ENCODE measurements at regions not wholly inside any gene's neighbourhood (a gene's known extent, or its start where the extent isn't known, plus 50 kb on each side); places are given as distances from the start of the nearest gene placed in this dataset.

GRCh38 chr6:50978380-50979170 lies 159.9 kb downstream of the TFAP2B start:
- no peak overlapping the region for H3K4me3 ChIP-seq (ENCODE audit: low read depth, low read length)
- TF ChIP-seq MAX (IDR thresholded peaks at IDR 0.05; ENCODE audit: low read depth, low read length): no peak
- no peak for TF ChIP-seq MYC (IDR thresholded peaks at IDR 0.05; ENCODE audit: low read depth, low read length)
- TF ChIP-seq POLR2A (IDR thresholded peaks at IDR 0.05; ENCODE audit: extremely low read depth, insufficient read length): no peak
- no peak for TF ChIP-seq CTCF (IDR thresholded peaks at IDR 0.05; ENCODE audit: low read depth, low read length)
- no peak for DNase-seq (ENCODE audit: low read depth)

DNA sequence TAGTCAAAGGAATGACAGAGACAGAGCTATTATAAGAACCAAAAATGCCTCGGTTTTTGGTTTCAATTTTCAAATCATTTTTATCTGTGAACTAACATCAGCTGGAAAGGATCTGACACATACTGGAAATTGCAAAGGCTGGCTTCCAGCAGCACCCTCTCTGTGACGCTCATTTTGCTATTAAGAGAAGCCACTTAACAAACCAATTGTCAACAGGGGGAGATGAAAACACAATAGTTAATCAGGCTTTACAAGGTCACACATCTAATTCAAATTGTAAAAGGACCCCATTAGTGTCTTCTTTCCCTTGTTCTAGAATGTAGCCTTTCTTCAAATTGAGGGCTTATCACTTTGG lies 160.5 kb downstream of the TFAP2B start:
- TF ChIP-seq CTCF (IDR thresholded peaks at IDR 0.05; ENCODE audit: low read depth, low read length): no peak
- no peak for TF ChIP-seq MYC (IDR thresholded peaks at IDR 0.05; ENCODE audit: low read depth, low read length)
- no peak for TF ChIP-seq MAX (IDR thresholded peaks at IDR 0.05; ENCODE audit: low read depth, low read length)
- TF ChIP-seq POLR2A (IDR thresholded peaks at IDR 0.05; ENCODE audit: extremely low read depth, insufficient read length): no peak
- no peak overlapping the region for H3K4me3 ChIP-seq (ENCODE audit: low read depth, low read length)
- DNase-seq (ENCODE audit: low read depth): no peak

DNA sequence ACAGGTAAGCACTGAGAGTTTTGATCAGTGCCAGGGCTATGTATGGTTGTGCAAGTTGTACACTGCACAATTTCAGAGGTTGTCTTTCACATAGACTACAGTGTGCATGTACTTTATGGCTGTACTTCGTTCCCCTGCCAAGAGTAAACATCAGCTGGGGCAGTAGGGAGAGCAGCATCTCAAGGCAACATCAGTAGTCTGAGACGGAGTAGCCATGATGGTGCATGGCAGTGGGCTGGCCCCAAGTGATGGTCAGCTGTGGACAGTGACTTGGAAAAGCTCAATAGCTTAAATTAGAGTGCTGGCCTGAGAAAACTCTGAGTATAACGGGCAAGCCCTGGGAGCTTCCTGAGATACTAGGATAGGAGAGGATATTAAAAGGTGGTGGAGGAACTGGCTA lies 165.5 kb downstream of the TFAP2B start:
- TF ChIP-seq CTCF (IDR thresholded peaks at IDR 0.05; ENCODE audit: low read depth, low read length): no peak
- no peak for TF ChIP-seq MAX (IDR thresholded peaks at IDR 0.05; ENCODE audit: low read depth, low read length)
- TF ChIP-seq POLR2A (IDR thresholded peaks at IDR 0.05; ENCODE audit: extremely low read depth, insufficient read length): no peak
- TF ChIP-seq MYC (IDR thresholded peaks at IDR 0.05; ENCODE audit: low read depth, low read length): no peak
- H3K4me3 ChIP-seq (ENCODE audit: low read depth, low read length): no peak overlapping the region
- DNase-seq (ENCODE audit: low read depth): no peak

- no peak for DNase-seq (ENCODE audit: low read depth)
- no peak overlapping the region for H3K4me3 ChIP-seq (ENCODE audit: low read depth, low read length)
- TF ChIP-seq CTCF (IDR thresholded peaks at IDR 0.05; ENCODE audit: low read depth, low read length): no peak
- no peak for TF ChIP-seq MAX (IDR thresholded peaks at IDR 0.05; ENCODE audit: low read depth, low read length)
- TF ChIP-seq POLR2A (IDR thresholded peaks at IDR 0.05; ENCODE audit: extremely low read depth, insufficient read length): no peak
- no peak for TF ChIP-seq MYC (IDR thresholded peaks at IDR 0.05; ENCODE audit: low read depth, low read length)
These were observed 167.6 kb downstream of the TFAP2B start for GRCh38 chr6:50986319-50986718.

GRCh38 chr6:50989123-50989522 lies 170.5 kb downstream of the TFAP2B start:
- DNase-seq (ENCODE audit: low read depth): no peak
- no peak overlapping the region for H3K4me3 ChIP-seq (ENCODE audit: low read depth, low read length)
- TF ChIP-seq CTCF (IDR thresholded peaks at IDR 0.05; ENCODE audit: low read depth, low read length) (no peak), MAX (IDR thresholded peaks at IDR 0.05; ENCODE audit: low read depth, low read length) (no peak), POLR2A (IDR thresholded peaks at IDR 0.05; ENCODE audit: extremely low read depth, insufficient read length) (no peak), MYC (IDR thresholded peaks at IDR 0.05; ENCODE audit: low read depth, low read length) (no peak)
